ENCODE measurements at regions not wholly inside any gene's neighbourhood (a gene's known extent, or its start where the extent isn't known, plus 50 kb on each side); places are given as distances from the start of the nearest gene placed in this dataset.

DNA sequence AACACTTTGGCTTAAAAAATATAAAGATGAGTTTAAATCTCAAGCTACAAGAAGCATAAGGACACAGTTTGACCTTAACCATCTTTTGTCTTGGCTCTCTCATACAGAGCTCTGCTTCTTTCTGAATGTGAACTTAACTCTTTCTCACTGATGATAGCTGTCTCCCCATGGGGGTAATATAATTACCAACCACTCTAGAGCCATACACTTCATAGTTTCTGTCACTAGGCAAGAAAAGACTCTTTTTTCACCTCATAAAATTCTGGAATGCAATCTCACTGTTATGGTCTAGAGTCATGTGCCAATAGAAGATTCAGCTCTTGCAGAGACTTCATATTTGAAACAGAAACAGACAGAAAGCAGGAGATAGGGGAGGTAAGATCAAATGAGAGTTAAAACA is 481.7 kb upstream of the AGA start:
- DNase-seq (ENCODE audit: low read depth in 4 of 4, low spot score in 3 of 4), result no peak

DNA sequence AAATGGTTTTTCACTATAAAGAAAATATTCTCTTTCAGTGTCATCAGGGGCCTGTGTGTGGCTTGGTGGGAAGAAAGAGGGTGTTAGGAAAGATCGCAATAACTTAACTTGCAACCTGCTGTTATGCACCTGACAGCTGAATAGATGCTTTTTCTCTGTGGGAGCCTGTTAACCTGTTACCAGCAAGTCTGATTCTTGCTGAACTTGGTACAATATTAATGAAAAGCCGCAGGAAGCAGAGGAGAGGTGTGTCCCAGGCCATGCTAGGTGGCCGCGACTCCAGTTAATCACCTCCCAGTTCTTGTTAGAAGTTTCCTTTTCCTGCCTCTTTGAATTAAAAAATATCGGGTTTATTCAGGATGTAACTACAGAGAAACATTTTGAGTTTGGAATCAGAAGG is 494.8 kb upstream of the AGA start:
- DNase-seq (ENCODE audit: low read depth in 4 of 4, low spot score in 3 of 4), result no peak

DNA sequence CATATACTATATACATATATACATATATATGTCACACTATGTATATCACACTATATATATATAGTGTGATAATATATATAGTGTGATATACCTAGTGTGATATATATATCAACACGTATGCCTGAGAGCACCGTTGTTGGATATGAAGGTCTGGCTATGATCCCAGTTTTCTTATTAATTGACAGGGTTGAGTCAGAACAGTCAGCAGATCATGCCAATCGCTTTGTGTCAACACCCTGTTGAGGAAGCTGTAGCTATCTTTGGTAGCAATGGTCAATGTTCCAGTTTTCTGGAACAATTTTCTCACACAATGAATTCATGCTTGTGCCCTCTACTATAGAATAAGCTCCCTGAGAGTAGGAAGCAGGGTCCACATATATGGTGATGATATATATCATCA is 496.0 kb upstream of the AGA start:
- DNase-seq (ENCODE audit: low read depth in 4 of 4, low spot score in 3 of 4), result no peak

DNA sequence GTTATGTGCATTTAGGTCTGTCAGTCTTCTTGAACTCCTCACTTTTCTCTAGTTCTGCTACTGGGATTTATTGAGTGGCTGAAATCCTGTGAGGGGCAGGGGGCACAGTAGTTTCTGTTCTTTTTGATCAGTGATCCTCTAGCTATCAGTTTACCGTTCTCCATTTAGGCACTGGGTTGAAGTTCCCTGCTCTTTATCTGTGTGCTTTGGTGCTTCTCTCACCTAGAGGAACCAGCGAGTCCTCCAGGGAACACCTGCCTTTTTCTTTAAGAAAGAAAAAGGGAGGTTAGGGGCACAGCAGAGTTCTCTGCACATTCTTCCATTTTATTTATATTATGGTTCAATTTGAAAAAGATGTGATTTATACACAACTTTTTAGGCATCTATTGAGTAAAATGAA is 503.0 kb upstream of the AGA start:
- no peak for DNase-seq (ENCODE audit: low read depth in 4 of 4, low spot score in 3 of 4)

DNA sequence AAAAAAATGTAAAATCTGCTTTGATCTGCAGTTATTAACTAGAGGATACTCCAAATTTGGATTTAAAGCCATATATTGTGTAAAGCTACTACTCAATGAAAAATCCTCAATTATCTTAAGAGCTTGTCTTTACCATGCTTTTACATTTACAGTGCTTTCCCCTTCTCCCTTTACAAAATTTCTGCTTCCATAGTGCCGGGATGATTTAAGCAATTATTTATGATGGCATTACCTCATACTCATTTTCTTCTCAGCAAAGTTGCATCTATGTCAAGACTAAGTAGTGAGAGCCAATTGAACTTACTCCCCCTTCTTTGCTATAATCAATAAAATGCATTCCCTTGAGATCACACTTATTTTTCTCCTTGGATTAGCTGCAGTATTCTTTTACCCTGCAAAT is 505.4 kb upstream of the AGA start:
- DNase-seq (ENCODE audit: low read depth in 4 of 4, low spot score in 3 of 4), result no peak

DNA sequence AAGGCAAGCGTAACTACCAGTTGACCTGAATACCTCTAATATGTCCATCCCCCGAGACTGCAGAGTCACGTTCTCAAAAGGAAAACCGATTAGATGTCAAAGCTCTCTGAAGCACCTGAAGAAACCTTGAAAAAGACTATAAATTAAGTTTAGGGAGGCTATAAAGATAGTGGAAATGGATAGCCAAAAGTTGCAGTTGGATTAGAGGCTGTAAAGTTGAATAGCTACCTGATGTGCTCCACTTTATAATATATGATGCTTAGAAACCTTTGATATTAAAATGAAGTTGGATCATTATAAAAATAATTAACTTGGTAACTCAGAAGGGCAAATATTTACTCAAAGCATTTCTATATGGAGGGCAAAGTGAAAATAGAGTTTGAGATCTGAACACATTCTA is 506.6 kb upstream of the AGA start:
- DNase-seq (ENCODE audit: low read depth in 4 of 4, low spot score in 3 of 4), result no peak

DNA sequence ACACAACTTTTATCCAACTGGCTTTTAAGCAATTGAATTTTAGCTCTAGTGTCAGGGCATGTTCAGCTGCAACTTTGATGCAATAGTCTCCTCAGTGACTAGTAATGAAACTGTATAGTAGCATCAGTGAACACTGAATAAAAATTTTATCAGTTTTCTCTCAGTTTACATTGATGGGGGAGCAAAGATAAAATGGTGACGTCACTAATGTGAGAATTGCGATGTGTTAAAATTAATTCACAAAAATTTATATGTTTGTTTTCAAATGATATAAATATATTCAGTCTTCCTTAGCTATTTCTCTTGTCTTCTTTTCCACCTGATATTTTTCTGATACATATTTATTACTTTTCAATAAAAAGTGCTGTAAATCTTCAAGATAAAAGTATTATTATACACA is 508.8 kb upstream of the AGA start:
- DNase-seq (ENCODE audit: low read depth in 4 of 4, low spot score in 3 of 4), result no peak

DNA sequence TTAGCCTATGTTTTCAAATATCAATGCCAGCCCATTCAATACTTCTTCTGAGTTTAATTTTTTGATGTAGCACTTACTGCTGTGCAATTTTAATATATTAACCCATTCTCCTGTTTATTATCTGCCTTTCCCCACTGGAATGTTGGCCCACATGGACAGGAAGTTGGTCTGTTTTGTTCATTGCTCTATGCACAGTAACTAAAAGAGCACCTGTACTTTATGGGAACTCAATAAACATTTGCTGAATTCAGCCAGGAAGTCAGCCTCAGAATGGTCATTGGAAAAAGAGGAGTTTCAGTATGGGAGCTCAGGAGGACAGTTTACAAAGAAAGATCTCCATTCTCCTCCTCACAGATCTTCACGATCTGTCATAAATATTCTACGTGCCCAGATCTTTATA is 510.5 kb upstream of the AGA start:
- no peak for DNase-seq (ENCODE audit: low read depth in 4 of 4, low spot score in 3 of 4)

DNA sequence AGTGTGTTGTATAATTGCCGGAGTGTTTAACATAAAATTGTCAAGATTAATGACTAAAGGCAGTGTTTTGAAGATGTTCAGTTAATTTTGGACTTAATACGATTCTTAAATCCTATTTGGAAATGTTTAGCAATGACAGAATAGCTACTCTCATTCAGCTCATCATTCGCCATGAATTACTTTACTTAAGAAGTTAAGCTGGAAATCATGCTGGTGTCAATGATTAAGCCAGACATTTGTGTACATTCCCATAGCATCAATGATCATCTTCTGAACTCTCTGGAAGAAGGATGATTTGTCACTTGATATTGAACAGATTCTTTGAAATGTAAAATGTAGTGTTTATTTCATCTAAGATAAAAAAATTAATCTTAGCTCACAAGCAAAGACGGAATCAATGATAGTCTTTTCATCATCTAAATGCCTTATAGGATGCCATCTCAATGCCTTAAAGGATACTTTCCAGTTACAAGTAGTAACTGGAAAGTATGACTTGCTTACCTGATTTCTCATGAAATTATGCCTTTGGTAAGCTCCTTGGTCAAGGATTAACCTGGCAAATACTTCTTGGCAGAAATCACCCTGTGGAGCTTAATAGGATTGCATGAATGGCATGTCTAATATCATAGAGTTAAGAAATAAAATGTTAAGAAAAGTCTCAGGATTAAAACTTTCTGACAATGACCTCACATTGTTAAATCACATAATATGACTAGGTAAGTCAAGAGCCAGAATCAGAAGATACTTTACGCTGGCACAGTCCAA is 515.5 kb upstream of the AGA start:
- no peak for DNase-seq (ENCODE audit: low read depth in 4 of 4, low spot score in 3 of 4)

DNA sequence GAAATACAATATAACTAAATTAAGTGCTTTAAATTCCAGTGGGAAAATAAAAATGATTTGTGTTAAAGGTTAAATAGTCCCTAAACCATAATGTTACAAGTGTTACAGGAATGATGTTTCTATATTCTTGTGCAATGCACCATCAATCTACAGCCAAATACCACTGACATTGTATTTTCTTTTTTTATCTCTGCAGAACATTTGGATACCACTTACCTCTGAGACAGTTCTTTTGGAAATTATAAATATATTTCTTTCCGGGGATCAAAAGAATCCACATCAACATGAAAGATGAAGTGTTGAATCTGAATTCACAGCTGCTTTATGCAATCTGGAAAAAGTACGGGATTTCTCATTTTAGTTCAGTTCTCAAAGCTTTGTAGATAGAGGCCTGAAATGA is 518.3 kb upstream of the AGA start:
- no peak for DNase-seq (ENCODE audit: low read depth in 4 of 4, low spot score in 3 of 4)

DNA sequence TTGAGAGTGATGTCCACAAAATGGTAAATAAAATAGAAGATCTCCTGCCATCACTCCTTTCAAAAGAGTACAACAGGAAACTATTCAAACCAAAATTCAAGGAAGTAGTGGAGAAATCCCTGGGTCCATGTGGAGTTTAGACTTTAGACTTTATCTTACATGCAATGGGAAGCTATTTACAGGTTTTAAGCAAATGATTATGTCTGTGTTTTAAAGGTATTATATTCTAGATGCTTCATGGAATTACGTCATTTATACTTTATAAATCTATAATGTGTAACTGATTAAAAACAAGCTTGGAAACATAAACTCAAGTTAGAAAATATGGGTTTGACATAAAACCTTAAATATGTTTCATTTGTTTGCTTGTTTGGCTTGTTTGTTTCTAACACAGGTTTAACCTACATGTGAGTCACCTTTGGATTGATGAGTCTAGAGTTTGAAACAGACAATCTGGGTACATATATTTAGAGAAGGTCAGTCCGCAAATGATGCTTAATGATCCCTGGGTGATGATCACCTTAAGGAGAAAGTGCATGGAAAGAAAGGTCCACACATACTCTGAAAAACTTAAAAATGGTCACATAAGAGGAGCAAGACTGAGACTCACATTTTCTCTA is 519.6 kb upstream of the AGA start:
- DNase-seq (ENCODE audit: low read depth in 4 of 4, low spot score in 3 of 4), result no peak

DNA sequence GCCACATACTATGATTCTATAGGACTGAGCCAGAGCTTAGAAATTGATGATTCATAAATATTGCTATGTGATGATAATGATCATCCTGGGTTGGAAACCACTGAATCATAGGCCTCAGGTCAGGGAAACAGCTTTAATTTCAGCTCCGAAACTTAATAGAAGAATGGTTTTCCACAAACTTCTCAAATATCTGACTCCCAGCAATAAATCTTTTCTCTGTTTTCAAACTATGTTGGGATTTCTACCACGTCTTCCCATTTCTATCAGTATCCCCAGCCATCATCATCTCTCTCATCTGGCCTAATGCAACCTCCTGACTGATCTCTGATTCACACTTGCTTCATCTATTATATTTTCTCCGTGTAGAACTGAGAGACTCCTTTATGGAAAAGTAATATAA is 521.8 kb upstream of the AGA start:
- DNase-seq (ENCODE audit: low read depth in 4 of 4, low spot score in 3 of 4), result no peak

DNA sequence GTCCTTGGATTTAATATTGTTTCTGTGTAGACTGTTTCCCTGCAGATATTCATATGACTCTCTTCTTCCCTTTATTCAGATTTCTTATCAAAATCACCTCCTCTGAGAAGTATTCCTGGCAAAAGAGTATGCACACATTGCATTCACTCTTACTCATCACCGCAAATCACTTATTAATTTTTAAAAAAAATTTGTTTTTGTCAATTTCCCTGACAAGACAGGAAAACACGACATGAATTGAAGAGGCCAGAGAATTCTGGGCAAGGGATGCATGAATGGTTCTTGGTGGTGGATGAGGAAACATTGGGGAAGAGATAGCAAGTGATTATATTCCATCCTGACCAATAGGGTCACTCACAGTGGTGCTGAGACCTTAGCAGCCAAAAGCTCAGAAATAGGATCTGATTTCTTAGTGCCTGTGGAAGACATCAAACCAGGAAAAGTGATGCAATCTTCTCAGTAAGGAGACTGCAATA is 522.5 kb upstream of the AGA start:
- no peak for DNase-seq (ENCODE audit: low read depth in 4 of 4, low spot score in 3 of 4)

DNA sequence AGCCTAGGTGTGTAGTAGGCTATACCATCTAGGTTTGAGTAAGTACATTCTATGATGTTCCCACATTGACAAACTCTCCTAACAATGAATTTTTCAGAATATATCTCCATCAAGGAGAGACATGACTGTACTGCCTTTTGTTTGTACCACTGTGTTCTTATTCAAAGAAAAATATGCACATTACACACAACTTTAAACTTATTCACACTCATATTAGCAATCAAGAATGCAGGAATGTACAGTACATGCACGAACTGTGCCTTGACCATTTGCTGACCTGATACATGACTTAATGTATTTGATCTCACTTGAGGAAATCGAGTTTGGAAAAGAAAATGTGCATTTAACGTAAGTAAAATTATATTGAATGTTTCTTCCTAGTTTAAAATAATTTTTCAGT is 525.1 kb upstream of the AGA start:
- DNase-seq (ENCODE audit: low read depth in 4 of 4, low spot score in 3 of 4), result no peak

DNA sequence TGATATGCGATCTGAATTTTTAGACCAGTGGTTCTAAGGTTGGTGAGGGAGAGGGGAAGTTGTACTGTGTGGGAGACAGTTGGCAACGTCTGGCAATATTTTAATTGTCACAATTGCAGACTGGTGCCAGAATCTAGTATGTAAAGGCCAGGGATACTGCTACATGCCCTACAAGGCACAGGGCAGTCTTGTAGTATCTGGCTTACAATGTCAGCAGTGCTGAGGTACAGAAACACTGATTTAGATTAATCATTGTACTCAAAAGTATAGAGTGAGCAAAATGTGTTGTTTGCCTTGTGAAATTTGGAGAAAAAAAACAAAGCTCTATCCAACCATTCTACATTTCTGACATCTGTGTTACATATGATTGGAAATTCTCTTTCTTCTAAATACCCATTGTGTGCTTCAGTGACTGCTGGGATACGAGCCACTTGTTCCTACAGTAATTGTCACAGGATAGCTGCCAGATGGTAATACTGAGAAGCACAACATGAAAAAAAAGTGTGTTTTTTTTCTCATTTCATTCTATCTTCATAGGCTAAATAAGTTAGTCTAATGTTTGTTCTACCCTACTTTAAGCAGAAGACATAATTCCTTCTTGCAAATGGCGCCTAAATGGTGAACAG is 526.7 kb upstream of the AGA start:
- DNase-seq (ENCODE audit: low read depth in 4 of 4, low spot score in 3 of 4), result no peak

DNA sequence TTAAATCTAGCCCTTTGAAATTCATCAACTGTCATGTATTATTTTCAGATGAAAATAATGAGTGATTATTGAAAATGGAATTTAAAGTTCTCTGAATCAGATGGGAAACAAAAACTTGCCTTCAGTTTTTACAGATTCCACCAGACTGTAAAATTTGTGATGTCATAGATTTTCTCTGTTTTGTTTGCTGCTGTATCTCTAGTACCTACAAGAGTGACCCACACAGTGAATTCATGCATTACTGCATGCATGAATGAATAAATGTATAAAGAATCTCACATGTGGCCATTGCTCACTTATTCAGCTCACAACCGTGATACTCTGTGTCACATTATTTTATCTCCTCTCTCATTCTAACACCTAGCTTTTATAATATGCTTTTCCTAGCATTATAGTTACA is 532.2 kb upstream of the AGA start:
- no peak for DNase-seq (ENCODE audit: low read depth in 4 of 4, low spot score in 3 of 4)

DNA sequence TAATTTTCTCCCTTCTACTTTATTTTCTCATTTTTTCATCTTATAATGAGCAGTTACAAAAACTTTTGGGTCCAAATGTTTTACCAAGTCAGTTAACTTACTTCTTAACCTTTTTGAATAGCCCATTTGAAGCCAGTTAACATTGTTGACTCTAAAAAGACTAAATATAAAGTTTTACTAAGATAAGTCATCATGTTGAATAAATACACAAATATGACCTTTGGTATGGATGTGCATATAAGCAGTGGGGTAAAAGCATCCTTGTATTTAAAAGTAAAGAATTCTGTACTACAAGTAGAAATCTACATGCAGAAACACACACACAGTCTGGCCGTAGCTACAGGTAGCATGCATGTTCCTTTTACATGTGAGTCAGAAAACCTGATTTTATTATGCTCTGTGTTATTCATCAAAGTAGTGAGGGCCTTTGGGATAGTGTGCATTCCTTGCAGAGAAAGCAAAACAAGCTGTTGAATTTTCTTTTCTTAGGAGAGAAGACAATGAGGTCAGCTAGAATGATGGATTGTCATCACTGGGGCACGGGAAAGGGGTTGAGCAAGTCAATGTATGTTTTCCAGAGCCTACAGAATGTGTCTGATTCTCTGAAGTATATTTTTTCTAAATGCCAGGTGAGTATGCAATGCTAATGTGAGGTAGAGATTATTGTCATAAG is 533.2 kb upstream of the AGA start:
- no peak for DNase-seq (ENCODE audit: low read depth in 4 of 4, low spot score in 3 of 4)

DNA sequence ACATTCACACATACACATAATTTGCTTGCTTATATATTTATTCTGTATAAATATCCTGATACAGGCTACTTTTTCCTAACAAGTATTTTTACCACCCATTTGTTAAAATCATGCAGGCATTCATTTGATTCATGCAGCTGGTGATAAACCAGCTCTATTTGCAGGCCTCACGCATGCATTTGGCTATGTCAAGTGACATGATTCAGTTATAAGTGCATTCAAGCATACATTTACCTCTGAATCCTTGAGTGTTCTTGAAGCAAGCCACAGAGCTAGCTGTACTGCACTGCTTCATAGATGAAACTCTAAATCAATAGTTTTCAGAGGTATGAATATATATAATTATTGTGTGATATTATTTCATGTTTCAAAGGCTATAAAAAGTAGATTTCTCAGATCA is 544.0 kb upstream of the AGA start:
- DNase-seq (ENCODE audit: low read depth in 4 of 4, low spot score in 3 of 4), result no peak

DNA sequence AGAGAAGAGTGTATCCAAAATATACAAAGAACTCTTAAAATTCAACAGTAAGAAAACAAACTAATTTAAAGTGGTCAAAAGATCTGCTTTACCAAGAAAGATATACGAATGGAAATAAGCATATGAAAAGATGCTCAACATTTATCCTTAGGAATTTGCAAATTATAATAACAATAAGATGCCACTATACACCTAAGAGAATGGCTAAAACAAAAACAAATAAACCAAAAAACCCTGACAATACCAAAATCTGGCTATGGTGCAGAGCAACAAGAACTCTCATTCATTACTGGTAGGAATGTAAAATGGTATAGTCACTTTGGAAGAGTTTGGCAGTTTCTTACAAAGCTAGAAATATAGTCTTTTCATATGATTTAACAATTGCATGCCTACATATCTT is 545.7 kb upstream of the AGA start:
- DNase-seq (ENCODE audit: low read depth in 4 of 4, low spot score in 3 of 4), result no peak

DNA sequence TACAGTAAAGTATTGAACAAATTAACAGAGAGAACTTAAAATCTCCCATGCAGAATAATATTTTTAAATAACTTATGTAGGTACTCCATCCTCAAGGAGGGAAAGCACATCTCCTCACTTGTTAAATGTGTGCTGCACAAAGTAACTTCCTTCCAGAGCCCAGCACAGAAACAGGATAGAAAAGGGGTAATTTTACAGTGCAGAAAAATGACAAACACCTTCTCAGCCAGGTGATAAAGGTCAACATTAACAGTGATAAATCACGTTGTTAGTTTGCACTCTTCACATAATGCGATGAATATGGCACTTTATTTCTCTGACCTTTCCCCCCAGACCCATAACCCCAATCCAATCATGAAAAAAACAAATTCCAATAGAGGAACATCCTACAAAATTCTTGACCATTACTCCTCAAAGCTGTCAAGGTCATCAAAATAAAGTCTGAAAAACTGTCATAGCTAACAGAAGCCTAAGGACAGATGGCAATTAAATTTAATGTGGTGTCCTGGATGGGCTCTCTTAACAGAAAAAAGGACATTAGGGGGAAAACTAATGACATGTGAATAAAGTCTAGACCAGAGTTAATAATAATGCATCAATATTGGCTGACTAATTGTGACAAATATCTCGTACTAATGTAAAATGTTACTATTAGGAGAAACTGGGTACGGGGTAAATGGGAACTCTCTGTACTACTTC is 547.4 kb upstream of the AGA start:
- no peak for DNase-seq (ENCODE audit: low read depth in 4 of 4, low spot score in 3 of 4)

DNA sequence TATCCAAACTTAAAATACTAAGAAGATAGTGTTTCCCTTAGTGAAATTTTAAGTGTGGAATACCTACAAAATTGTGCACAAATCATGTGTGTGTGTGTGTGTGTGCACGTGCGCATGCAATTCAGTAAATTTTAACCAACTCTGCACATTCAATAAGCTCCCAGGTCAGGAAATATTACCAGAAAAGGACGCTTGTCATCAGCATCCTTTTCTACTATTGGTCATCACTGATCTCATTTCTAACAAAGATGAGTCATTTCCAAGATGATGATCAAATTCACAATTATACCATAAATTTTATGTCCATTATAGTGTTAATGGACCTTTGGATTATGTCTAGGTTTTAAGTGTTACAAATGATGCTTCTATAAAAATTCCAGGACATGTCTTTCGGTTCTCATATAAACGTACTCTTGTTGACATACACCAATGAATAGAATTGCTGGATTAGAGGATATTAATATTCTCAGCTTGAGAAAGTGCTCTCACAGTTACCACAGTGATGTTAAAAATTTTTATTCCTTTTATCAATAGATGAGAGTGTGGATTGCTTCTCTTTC is 560.9 kb upstream of the AGA start:
- DNase-seq (ENCODE audit: low read depth in 4 of 4, low spot score in 3 of 4), result no peak
